K562 (cell line): ENCODE measurements at regions not wholly inside any gene's neighbourhood (a gene's known extent, or its start where the extent isn't known, plus 50 kb on each side); places are given as distances from the start of the nearest gene placed in this dataset.
A peak's percentile ranks its signal among the peaks of the same experiment; 100 is the strongest.

Experiments used
- CHD4 ChIP-seq: fragments of 200-600 bp; sonication (generic); IDR thresholded peaks from 3 replicates; pipeline ENCODE4 v1.6.1; 2012; ENCODE audit warnings: low read depth, mild to moderate bottlenecking, mixed read lengths, low read length, inconsistent platforms; ENCODE audit not compliant: insufficient read depth, insufficient replicate concordance, poor library complexity, severe bottlenecking
- CSDE1 ChIP-seq, 2 experiments: fragments of 450-650 bp; IDR thresholded peaks; 2 replicates each; pipeline ENCODE4 v1.6.1; 2016; ENCODE audit warnings: mild to moderate bottlenecking in 1 of 2
- ELF2 ChIP-seq: fragments of 250-450 bp; sonication (Bioruptor Pico); IDR thresholded peaks from 2 replicates; pipeline ENCODE4 v1.5.0; 2021; ENCODE audit warnings: mild to moderate bottlenecking
- EP400 ChIP-seq: fragments of 450-650 bp; IDR thresholded peaks from 2 replicates; pipeline ENCODE4 v1.6.1; 2017; ENCODE audit warnings: antibody characterized with exemption, mild to moderate bottlenecking, moderate library complexity
- EZH2 ChIP-seq: IDR thresholded peaks from 2 replicates; pipeline ENCODE4 v1.6.1; 2012; ENCODE audit warnings: low read depth, mild to moderate bottlenecking, inconsistent platforms, low read length, borderline replicate concordance
- FOXK1 ChIP-seq: sonication (generic); formaldehyde crosslinking; IDR thresholded peaks from 2 replicates; pipeline ENCODE4 v1.8.0; 2022; ENCODE audit warnings: missing genetic modification reagents, mild to moderate bottlenecking, borderline replicate concordance
- GABPB2 ChIP-seq: fragments of 250-450 bp; sonication (Bioruptor Pico); conservative IDR thresholded peaks from 2 replicates; pipeline ENCODE4 v1.5.1; 2021; ENCODE audit warnings: mild to moderate bottlenecking
- HOXB6 ChIP-seq: fragments of 250-450 bp; sonication (Bioruptor Pico); IDR thresholded peaks from 2 replicates; pipeline ENCODE4 v1.5.1; 2022; ENCODE audit warnings: mild to moderate bottlenecking, borderline replicate concordance
- MCM3 ChIP-seq: fragments of 450-650 bp; IDR thresholded peaks from 2 replicates; pipeline ENCODE4 v1.6.1; 2016
- MEF2D ChIP-seq: conservative IDR thresholded peaks from 2 replicates; pipeline ENCODE4 v1.6.1; 2016; ENCODE audit warnings: low read depth, missing genetic modification characterization, missing compliant biosample characterization
- MIER1 ChIP-seq: fragments of 450-650 bp; IDR thresholded peaks from 2 replicates; pipeline ENCODE4 v1.6.1; 2016; ENCODE audit warnings: antibody characterized with exemption, mild to moderate bottlenecking, low read depth
- NCOA6 ChIP-seq: fragments of 450-650 bp; IDR thresholded peaks from 2 replicates; pipeline ENCODE4 v1.6.1; 2017; ENCODE audit warnings: mild to moderate bottlenecking
- NFATC3 ChIP-seq: fragments of 450-650 bp; IDR thresholded peaks from 2 replicates; pipeline ENCODE4 v1.6.1; 2017; ENCODE audit warnings: mild to moderate bottlenecking
- PHF21A ChIP-seq: fragments of 450-650 bp; IDR thresholded peaks from 2 replicates; pipeline ENCODE4 v1.6.1; 2017; ENCODE audit warnings: low read depth, borderline replicate concordance
- SMAD3 ChIP-seq: fragments of 450-650 bp; formaldehyde crosslinking; conservative IDR thresholded peaks from 2 replicates; pipeline ENCODE4 v1.4.0; 2020; ENCODE audit warnings: mild to moderate bottlenecking
- TBL1XR1 ChIP-seq, 2 experiments: IDR thresholded peaks; 2 replicates each; pipeline ENCODE4 v1.6.1; 2012; ENCODE audit warnings: improper control_type of control experiment in 2 of 2, low read length in 2 of 2, mild to moderate bottlenecking in 1 of 2
- TBP ChIP-seq: optimal IDR thresholded peaks from 2 replicates; pipeline ENCODE3; 2011; ENCODE audit warnings: low read depth, low read length, improper control_type of control experiment
- ZFP1 ChIP-seq: fragments of 450-650 bp; formaldehyde crosslinking; IDR thresholded peaks from 2 replicates; pipeline ENCODE4 v1.4.0; 2020; ENCODE audit warnings: mild to moderate bottlenecking, mixed read lengths
- ZNF830 ChIP-seq: fragments of 250-450 bp; sonication (Bioruptor Pico); IDR thresholded peaks from 2 replicates; pipeline ENCODE4 v1.5.0; 2021; ENCODE audit warnings: mild to moderate bottlenecking
- TF ChIP-seq, protein P1 (sequence below): fragments of 450-650 bp; IDR thresholded peaks from 2 replicates; pipeline ENCODE4 v1.6.1; 2017; ENCODE audit warnings: antibody characterized with exemption
- TF ChIP-seq, protein P2 (sequence below): fragments of 250-450 bp; sonication (Bioruptor Pico); IDR thresholded peaks from 2 replicates; pipeline ENCODE4 v1.8.0; 2022; ENCODE audit warnings: inconsistent platforms, mild to moderate bottlenecking, moderate library complexity, borderline replicate concordance
- TF ChIP-seq, protein P3 (sequence below): fragments of 200-400 bp; formaldehyde crosslinking; IDR thresholded peaks from 2 replicates; pipeline ENCODE4 v1.6.1; 2017; ENCODE audit warnings: mild to moderate bottlenecking, low read depth, low read length, moderate library complexity
- TF ChIP-seq, protein P4 (sequence below): fragments of 450-650 bp; formaldehyde crosslinking; conservative IDR thresholded peaks from 2 replicates; pipeline ENCODE4 v1.4.0; 2022; ENCODE audit warnings: mild to moderate bottlenecking, missing genetic modification characterization

- TF ChIP-seq, protein P1, sequence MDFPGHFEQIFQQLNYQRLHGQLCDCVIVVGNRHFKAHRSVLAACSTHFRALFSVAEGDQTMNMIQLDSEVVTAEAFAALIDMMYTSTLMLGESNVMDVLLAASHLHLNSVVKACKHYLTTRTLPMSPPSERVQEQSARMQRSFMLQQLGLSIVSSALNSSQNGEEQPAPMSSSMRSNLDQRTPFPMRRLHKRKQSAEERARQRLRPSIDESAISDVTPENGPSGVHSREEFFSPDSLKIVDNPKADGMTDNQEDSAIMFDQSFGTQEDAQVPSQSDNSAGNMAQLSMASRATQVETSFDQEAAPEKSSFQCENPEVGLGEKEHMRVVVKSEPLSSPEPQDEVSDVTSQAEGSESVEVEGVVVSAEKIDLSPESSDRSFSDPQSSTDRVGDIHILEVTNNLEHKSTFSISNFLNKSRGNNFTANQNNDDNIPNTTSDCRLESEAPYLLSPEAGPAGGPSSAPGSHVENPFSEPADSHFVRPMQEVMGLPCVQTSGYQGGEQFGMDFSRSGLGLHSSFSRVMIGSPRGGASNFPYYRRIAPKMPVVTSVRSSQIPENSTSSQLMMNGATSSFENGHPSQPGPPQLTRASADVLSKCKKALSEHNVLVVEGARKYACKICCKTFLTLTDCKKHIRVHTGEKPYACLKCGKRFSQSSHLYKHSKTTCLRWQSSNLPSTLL = no peak
- TF ChIP-seq SMAD3 (CRISPR knock-in tag) (no peak), MCM3 (no peak), NCOA6 (no peak), MIER1 (no peak), EZH2 (no peak), HOXB6 (CRISPR knock-in tag) (no peak), NFATC3 (no peak), ZNF830 (CRISPR knock-in tag) (no peak), CSDE1 (IDR thresholded peaks at IDR 0.05) (no peak), ZFP1 (CRISPR knock-in tag) (no peak), TBL1XR1 (IDR thresholded peaks at IDR 0.05; ENCODE audit: low read length in 2 of 2) (no peak), FOXK1 (CRISPR knock-in tag) (no peak), MEF2D (peak; percentile 62), ELF2 (no peak), CHD4 (no peak), TBP (no peak), GABPB2 (no peak), PHF21A (peak; percentile 47; the same call in 1 of the 2 replicates), EP400 (peak; percentile 43)
- TF ChIP-seq, protein P2, sequence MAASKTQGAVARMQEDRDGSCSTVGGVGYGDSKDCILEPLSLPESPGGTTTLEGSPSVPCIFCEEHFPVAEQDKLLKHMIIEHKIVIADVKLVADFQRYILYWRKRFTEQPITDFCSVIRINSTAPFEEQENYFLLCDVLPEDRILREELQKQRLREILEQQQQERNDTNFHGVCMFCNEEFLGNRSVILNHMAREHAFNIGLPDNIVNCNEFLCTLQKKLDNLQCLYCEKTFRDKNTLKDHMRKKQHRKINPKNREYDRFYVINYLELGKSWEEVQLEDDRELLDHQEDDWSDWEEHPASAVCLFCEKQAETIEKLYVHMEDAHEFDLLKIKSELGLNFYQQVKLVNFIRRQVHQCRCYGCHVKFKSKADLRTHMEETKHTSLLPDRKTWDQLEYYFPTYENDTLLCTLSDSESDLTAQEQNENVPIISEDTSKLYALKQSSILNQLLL (CRISPR knock-in tag) = no peak
- TF ChIP-seq, protein P3, sequence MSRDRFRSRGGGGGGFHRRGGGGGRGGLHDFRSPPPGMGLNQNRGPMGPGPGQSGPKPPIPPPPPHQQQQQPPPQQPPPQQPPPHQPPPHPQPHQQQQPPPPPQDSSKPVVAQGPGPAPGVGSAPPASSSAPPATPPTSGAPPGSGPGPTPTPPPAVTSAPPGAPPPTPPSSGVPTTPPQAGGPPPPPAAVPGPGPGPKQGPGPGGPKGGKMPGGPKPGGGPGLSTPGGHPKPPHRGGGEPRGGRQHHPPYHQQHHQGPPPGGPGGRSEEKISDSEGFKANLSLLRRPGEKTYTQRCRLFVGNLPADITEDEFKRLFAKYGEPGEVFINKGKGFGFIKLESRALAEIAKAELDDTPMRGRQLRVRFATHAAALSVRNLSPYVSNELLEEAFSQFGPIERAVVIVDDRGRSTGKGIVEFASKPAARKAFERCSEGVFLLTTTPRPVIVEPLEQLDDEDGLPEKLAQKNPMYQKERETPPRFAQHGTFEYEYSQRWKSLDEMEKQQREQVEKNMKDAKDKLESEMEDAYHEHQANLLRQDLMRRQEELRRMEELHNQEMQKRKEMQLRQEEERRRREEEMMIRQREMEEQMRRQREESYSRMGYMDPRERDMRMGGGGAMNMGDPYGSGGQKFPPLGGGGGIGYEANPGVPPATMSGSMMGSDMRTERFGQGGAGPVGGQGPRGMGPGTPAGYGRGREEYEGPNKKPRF = no peak
- TF ChIP-seq, protein P4, sequence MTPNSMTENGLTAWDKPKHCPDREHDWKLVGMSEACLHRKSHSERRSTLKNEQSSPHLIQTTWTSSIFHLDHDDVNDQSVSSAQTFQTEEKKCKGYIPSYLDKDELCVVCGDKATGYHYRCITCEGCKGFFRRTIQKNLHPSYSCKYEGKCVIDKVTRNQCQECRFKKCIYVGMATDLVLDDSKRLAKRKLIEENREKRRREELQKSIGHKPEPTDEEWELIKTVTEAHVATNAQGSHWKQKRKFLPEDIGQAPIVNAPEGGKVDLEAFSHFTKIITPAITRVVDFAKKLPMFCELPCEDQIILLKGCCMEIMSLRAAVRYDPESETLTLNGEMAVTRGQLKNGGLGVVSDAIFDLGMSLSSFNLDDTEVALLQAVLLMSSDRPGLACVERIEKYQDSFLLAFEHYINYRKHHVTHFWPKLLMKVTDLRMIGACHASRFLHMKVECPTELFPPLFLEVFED (CRISPR knock-in tag) = 0 out of 2 replicates have a peak, but pooled peaks have one; percentile 14
Observed at GRCh38 chr9:124197177-124198095, 60.3 kb upstream of the NEK6 start (continued).
